ENCODE measurements at regions not wholly inside any gene's neighbourhood (a gene's known extent, or its start where the extent isn't known, plus 50 kb on each side); places are given as distances from the start of the nearest gene placed in this dataset.
A peak's percentile ranks its signal among the peaks of the same experiment; 100 is the strongest.

DNA sequence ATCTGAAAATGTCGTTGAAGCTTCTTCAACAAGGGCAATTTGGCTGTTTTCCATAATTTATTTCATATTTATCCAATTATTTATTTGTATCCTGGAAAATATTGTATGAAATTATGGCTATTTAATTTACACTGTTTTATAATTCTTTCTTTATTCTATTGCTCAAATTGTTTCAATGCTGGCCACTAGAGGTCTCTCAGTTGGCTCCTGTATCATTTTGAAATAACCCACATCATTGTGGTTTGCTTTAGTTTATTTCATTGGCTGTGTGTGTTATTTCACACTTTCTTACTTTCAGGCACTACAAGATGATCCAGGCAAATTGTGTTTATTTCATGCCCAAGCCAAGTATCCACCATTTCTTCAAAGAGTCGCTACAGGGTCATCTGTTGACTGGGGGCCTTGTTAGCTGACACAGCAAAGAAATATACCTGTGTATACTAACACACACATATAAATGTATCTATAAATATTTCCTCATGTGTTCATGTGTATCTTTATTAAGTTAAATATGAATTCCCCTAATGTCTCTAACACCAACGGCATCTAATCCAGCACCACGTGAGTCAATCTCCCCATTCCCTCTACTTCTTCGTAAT is 86.2 kb downstream of the NPAP1 start:
- no peaks in the 10 kb centered on the region for H3K79me2 ChIP-seq (ENCODE audit: insufficient read depth)
- no peaks in the 10 kb centered on the region for H3K4me1 ChIP-seq (ENCODE audit: insufficient read depth)
- H3K4me3 ChIP-seq, result no peak overlapping the region
- no peak overlapping the region for H2AFZ ChIP-seq
- no peak overlapping the region for H3K27ac ChIP-seq
- no peaks in the 10 kb centered on the region for H4K20me1 ChIP-seq (ENCODE audit: insufficient read depth)
- H3K9me3 ChIP-seq (ENCODE audit: low read depth), result no peaks in the 10 kb centered on the region
- no peak overlapping the region for H3K9ac ChIP-seq
- no peaks in the 10 kb centered on the region for H3K36me3 ChIP-seq (ENCODE audit: low read depth)
- H3K27me3 ChIP-seq (replicated peaks; ENCODE audit: insufficient read depth), result no peaks in the 10 kb centered on the region
- H3F3A ChIP-seq (ENCODE audit: insufficient read depth), result no peaks in the 10 kb centered on the region
- 12 to 18% methylated on average over 5 of the region's 5 CpGs for WGBS, 2 experiments (ENCODE audit: low coverage in 1 of 2, low lambda C conversion rate in 2 of 2, missing lambda C conversion rate in 2 of 2)
- in situ Hi-C loops (cut with MboI), result no loop called here
- DNase-seq, result peak; percentile 51
- TF ChIP-seq EZH2 (IDR thresholded peaks at IDR 0.05; ENCODE audit: insufficient read depth, poor library complexity, severe bottlenecking) (no peak), EZH2phosphoT487 (IDR thresholded peaks at IDR 0.05; ENCODE audit: insufficient read depth, low read depth) (no peak)
- no peak overlapping the region for H3K4me2 ChIP-seq (ENCODE audit: unreplicated experiment)
- no peaks in the 10 kb centered on the region for H3K9me2 ChIP-seq (ENCODE audit: insufficient read depth)

DNA sequence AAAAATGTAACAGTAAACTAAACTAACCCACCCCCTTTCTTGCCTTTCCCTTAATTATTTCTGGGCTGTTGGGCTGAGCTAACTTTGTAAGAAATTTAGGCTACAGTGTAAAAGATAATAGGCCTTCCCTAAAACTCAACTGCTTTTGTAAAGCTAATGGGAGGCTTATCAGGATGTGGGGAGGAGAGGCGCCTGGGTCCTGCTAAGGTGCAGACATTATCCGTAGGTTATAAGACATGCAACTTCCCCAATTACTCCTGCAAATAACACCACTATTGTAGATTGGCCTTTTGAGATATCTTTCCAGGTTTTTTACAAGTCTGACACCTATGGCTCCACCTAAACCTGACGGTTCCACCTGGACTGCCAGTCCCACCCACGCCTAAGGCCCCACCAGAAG is 88.3 kb downstream of the NPAP1 start:
- H3K27me3 ChIP-seq (replicated peaks; ENCODE audit: insufficient read depth), result no peaks in the 10 kb centered on the region
- 17 to 31% methylated on average over 2 to 4 of the region's 4 CpGs for WGBS, 2 experiments (ENCODE audit: low coverage in 1 of 2, low lambda C conversion rate in 2 of 2, missing lambda C conversion rate in 2 of 2)
- in situ Hi-C loops (cut with MboI), result no loop called here

GRCh38 chr15:24764375-24765171 is 89.0 kb downstream of the NPAP1 start:
- no peak overlapping the region for H3K4me2 ChIP-seq (ENCODE audit: unreplicated experiment)
- no peak for DNase-seq

More for the DNA sequence above, 88.3 kb downstream of the NPAP1 start:
- Histone ChIP-seq H3K79me2 (ENCODE audit: insufficient read depth) (no peaks in the 10 kb centered on the region), H3K4me2 (ENCODE audit: unreplicated experiment) (no peak overlapping the region), H3K27ac (no peak overlapping the region), H4K20me1 (ENCODE audit: insufficient read depth) (no peaks in the 10 kb centered on the region), H3K9ac (no peak overlapping the region), H3K4me3 (no peak overlapping the region), H3K36me3 (ENCODE audit: low read depth) (no peaks in the 10 kb centered on the region), H3K9me3 (ENCODE audit: low read depth) (no peaks in the 10 kb centered on the region), H3K4me1 (ENCODE audit: insufficient read depth) (no peaks in the 10 kb centered on the region), H3F3A (ENCODE audit: insufficient read depth) (no peaks in the 10 kb centered on the region), H3K9me2 (ENCODE audit: insufficient read depth) (no peaks in the 10 kb centered on the region), H2AFZ (no peak overlapping the region)
- TF ChIP-seq EZH2phosphoT487 (IDR thresholded peaks at IDR 0.05; ENCODE audit: insufficient read depth, low read depth) (no peak), EZH2 (IDR thresholded peaks at IDR 0.05; ENCODE audit: insufficient read depth, poor library complexity, severe bottlenecking) (no peak)
- no peak for DNase-seq

DNA sequence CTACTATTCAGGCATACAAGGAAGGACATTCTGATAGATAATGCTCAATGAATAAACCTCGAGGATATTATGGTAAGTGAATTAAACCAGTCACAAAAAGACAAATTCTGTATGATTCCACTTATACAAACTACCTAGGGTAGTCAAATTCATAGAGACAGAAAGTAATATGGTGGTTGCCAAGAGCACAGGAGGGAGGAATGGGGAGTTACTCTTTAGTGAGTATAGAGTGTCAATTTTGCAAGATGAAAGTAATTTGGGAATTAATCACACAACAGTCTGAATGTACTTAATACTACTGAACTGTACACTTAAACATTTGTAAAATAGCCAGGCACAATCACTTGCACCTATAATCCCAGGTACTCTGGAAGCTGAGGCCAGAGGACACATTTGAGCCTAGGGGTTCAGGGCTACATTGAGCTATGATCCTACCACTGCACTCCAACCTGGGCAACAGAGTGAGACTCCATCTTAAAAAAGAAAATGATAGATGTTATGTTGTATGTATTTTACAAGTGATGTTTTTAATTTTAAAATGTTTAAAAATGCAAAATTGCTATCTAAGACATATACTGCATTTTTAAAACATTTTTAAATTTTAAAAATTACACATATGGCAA is 91.0 kb downstream of the NPAP1 start:
- in situ Hi-C loops (cut with MboI), result no loop called here
- Histone ChIP-seq H3K4me2 (ENCODE audit: unreplicated experiment) (no peak overlapping the region), H3K36me3 (ENCODE audit: low read depth) (no peaks in the 10 kb centered on the region), H3K9me2 (ENCODE audit: insufficient read depth) (no peaks in the 10 kb centered on the region), H2AFZ (no peak overlapping the region), H3K79me2 (ENCODE audit: insufficient read depth) (no peaks in the 10 kb centered on the region), H3K9me3 (ENCODE audit: low read depth) (no peaks in the 10 kb centered on the region), H3K27ac (no peak overlapping the region), H3F3A (ENCODE audit: insufficient read depth) (no peaks in the 10 kb centered on the region), H4K20me1 (ENCODE audit: insufficient read depth) (no peaks in the 10 kb centered on the region), H3K4me1 (ENCODE audit: insufficient read depth) (no peaks in the 10 kb centered on the region), H3K4me3 (no peak overlapping the region), H3K27me3 (replicated peaks; ENCODE audit: insufficient read depth) (no peaks in the 10 kb centered on the region), H3K9ac (no peak overlapping the region)
- WGBS, 2 experiments (ENCODE audit: low coverage in 1 of 2, low lambda C conversion rate in 2 of 2, missing lambda C conversion rate in 2 of 2), result 10 to 14% methylated on average over 1 of the region's 1 CpG
- no peak for DNase-seq
- no peak for TF ChIP-seq EZH2phosphoT487 (IDR thresholded peaks at IDR 0.05; ENCODE audit: insufficient read depth, low read depth)

More at GRCh38 chr15:24764375-24765171, 89.0 kb downstream of the NPAP1 start:
- H3K27ac ChIP-seq, result no peak overlapping the region
- no peaks in the 10 kb centered on the region for H3K4me1 ChIP-seq (ENCODE audit: insufficient read depth)
- 63 to 64% methylated on average over 7 of the region's 7 CpGs for WGBS, 2 experiments (ENCODE audit: low coverage in 1 of 2, low lambda C conversion rate in 2 of 2, missing lambda C conversion rate in 2 of 2)
- H3K9me2 ChIP-seq (ENCODE audit: insufficient read depth), result no peaks in the 10 kb centered on the region
- no peaks in the 10 kb centered on the region for H3K36me3 ChIP-seq (ENCODE audit: low read depth)
- no peaks in the 10 kb centered on the region for H3K79me2 ChIP-seq (ENCODE audit: insufficient read depth)
- H3K4me3 ChIP-seq, result no peak overlapping the region
- in situ Hi-C loops (cut with MboI), result no loop called here
- TF ChIP-seq EZH2phosphoT487 (IDR thresholded peaks at IDR 0.05; ENCODE audit: insufficient read depth, low read depth), result no peak
- TF ChIP-seq EZH2 (IDR thresholded peaks at IDR 0.05; ENCODE audit: insufficient read depth, poor library complexity, severe bottlenecking), result no peak
- no peaks in the 10 kb centered on the region for H3F3A ChIP-seq (ENCODE audit: insufficient read depth)
- no peaks in the 10 kb centered on the region for H3K9me3 ChIP-seq (ENCODE audit: low read depth)
- H3K9ac ChIP-seq, result no peak overlapping the region
- no peaks in the 10 kb centered on the region for H4K20me1 ChIP-seq (ENCODE audit: insufficient read depth)
- no peaks in the 10 kb centered on the region for H3K27me3 ChIP-seq (replicated peaks; ENCODE audit: insufficient read depth)
- no peak overlapping the region for H2AFZ ChIP-seq

Data from GM23248 (cell line).